ENCODE measurements at regions not wholly inside any gene's neighbourhood (a gene's known extent, or its start where the extent isn't known, plus 50 kb on each side); places are given as distances from the start of the nearest gene placed in this dataset.

- Histone ChIP-seq H3K4me1 (no peaks in the 10 kb centered on the region), H3K9me3 (no peaks in the 10 kb centered on the region), H3K36me3 (no peaks in the 10 kb centered on the region), H3K27ac (no peak overlapping the region), H3K27me3 (peaks cover 0 to 23% of the 10 kb centered on the region in 2 donors), H3K4me3 (no peak overlapping the region)
- TF ChIP-seq CTCF (IDR thresholded peaks at IDR 0.05): no peak
- ATAC-seq (no peak), DNase-seq (peak in 1 of 4 donors; percentile 37)
- intact Hi-C loops (cut with DNase I): no loop called here
Measured at GRCh38 chr22:44383652-44384562, 71.2 kb upstream of the SHISAL1 start.

- Histone ChIP-seq H3K4me1 (no peaks in the 10 kb centered on the region), H3K9me3 (peaks cover 3 to 5% of the 10 kb centered on the region in 2 donors), H3K4me3 (no peak overlapping the region), H3K27me3 (peaks cover 0 to 21% of the 10 kb centered on the region in 2 donors), H3K36me3 (no peaks in the 10 kb centered on the region), H3K27ac (no peak overlapping the region)
- ATAC-seq (no peak), DNase-seq (no peak)
- no peak for TF ChIP-seq CTCF (IDR thresholded peaks at IDR 0.05)
- intact Hi-C loops (cut with DNase I): no loop called here
Measured at GRCh38 chr22:44383064-44383575, 70.4 kb upstream of the SHISAL1 start.

GRCh38 chr22:44382116-44383038 is 69.6 kb upstream of the SHISAL1 start:
- DNase-seq (peak in 1 of 4 donors; percentile 73), ATAC-seq (no peak)
- TF ChIP-seq CTCF (IDR thresholded peaks at IDR 0.05): no peak
- Histone ChIP-seq H3K27me3 (peaks cover 0 to 14% of the 10 kb centered on the region in 2 donors), H3K9me3 (peaks cover 3 to 9% of the 10 kb centered on the region in 2 donors), H3K4me3 (no peak overlapping the region), H3K36me3 (no peaks in the 10 kb centered on the region), H3K27ac (no peak overlapping the region), H3K4me1 (no peaks in the 10 kb centered on the region)
- intact Hi-C loops (cut with DNase I): no loop called here

- H3K36me3 ChIP-seq: no peaks in the 10 kb centered on the region
- DNase-seq (peak in 1 of 4 donors; percentile 24), ATAC-seq (no peak)
- H3K4me1 ChIP-seq: no peaks in the 10 kb centered on the region
- peaks cover 3 to 11% of the 10 kb centered on the region in 2 donors for H3K9me3 ChIP-seq
- peaks cover 0 to 14% of the 10 kb centered on the region in 2 donors for H3K27me3 ChIP-seq
- no peak for TF ChIP-seq CTCF (IDR thresholded peaks at IDR 0.05)
- H3K27ac ChIP-seq: no peak overlapping the region
- intact Hi-C loops (cut with DNase I): no loop called here
- no peak overlapping the region for H3K4me3 ChIP-seq
Measured at GRCh38 chr22:44381761-44382115, 69.0 kb upstream of the SHISAL1 start.
